HuH-7 (cell line): ENCODE measurements at regions not wholly inside any gene's neighbourhood (a gene's known extent, or its start where the extent isn't known, plus 50 kb on each side); places are given as distances from the start of the nearest gene placed in this dataset.

Experiments
- DNase-seq: peaks from one replicate; pipeline ENCODE4 v3.0.0; 2011; ENCODE audit warnings: low spot score

GRCh38 chr12:19829100-19829853 lies 390.0 kb downstream of the AEBP2 start:
- no peak for DNase-seq

- no peak for DNase-seq
Measured at GRCh38 chr12:19830446-19830845, 391.2 kb downstream of the AEBP2 start.

- no peak for DNase-seq
Measured at GRCh38 chr12:19833775-19834501, 394.6 kb downstream of the AEBP2 start.

- no peak for DNase-seq
Measured at GRCh38 chr12:19834592-19834991, 395.3 kb downstream of the AEBP2 start.

- no peak for DNase-seq
Measured at GRCh38 chr12:19836056-19836455, 396.8 kb downstream of the AEBP2 start.

DNA sequence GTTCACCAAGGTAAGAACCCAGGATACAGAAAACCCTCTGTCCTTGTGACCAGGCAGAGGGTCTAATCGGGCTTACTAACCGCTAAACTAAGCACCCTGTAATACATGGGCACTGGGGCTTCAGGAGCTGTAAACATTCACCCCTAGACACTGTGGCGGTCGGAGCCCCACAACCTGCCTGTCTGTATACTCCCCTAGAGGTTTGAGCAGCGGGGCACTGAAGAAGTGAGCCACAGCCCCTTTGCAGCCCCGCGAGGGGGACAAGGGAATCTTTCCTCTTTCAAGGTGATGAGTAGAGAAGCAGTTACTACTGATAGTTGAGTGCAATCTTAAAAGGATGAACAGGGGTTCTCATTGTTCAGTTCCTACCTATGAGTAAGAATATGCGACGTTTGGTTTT lies 397.2 kb downstream of the AEBP2 start:
- no peak for DNase-seq

GRCh38 chr12:19837543-19837942 lies 398.3 kb downstream of the AEBP2 start:
- no peak for DNase-seq

DNA sequence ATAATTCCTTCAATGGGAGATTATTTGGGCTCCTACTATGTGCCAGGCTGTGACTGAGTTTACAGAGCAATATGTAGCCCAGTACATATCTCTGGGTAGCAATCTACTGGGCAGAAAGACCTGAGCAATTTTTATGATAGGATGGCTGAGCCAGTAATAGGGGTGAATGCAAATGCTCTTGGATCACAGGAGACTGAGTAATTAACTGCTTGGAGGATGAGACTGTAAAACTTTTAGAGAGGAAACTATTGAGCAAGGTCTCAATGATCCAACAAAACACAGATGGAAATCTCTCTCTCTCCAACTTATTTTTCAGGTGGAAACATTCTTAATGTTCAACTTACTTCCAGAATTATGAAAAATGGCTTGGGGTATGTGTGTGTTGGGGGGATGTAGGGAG lies 402.2 kb downstream of the AEBP2 start:
- no peak for DNase-seq

DNA sequence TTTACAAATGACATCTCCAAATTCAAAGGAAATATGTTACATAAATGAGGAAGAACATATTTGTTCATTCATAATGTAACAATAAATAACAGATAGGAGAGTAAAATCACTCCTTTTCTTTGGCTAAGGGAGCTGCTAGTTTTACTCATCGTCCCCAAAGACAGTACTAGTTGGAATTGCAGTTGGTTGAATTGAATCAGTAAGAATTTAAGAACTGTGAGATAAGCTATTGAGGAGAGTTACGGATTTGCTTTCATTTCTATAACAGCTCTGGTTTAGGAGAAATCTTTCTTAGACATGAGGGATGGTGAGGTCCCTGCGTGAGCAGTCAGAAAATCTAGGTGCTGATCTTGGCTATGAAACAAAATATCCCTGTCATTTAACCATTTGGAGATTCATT lies 402.8 kb downstream of the AEBP2 start:
- no peak for DNase-seq

DNA sequence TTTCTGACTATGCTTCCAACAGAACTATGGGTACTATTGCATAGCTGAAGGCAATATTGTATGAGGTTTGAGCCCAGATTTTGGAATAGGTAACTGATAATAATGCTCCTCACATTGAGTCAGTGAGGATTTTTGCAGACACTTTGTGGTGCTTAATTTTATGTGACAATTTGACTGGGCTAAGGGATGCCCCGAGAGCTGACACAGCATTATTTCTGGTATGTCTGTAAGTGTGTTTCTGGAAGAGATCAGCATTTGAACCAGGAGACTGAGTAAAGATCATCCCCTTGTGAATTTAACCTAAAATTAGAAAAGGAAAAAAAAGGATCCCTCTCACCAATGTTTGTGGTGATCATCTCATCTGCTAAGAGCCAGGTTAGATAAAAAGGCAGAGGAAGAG lies 404.9 kb downstream of the AEBP2 start:
- DNase-seq = no peak

GRCh38 chr12:19846574-19846973 lies 407.3 kb downstream of the AEBP2 start:
- DNase-seq = no peak

GRCh38 chr12:19847294-19848059 lies 408.2 kb downstream of the AEBP2 start:
- DNase-seq = no peak

DNA sequence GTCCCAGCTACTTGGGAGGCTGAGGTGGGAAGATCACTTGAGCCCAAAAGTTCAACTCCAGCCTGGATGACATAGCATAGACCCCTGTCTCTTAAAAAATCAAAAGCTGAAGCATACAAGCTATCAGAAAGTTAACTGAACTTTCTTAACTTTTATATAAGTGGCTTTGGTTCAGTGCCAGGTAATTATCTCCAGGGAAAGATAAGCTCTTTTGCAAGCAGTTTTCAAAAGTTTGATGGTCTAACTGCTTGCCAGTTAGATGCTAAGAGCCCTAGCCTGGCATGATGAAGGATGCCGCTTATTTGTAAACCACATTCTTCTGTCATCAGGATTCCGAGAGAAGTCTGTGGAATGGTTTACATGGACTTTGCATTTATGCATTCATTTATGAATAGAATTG lies 409.1 kb downstream of the AEBP2 start:
- no peak for DNase-seq

GRCh38 chr12:19849208-19849607 lies 409.9 kb downstream of the AEBP2 start:
- DNase-seq = no peak

GRCh38 chr12:19850346-19851065 lies 411.2 kb downstream of the AEBP2 start:
- DNase-seq = no peak

GRCh38 chr12:19852100-19852855 lies 413.0 kb downstream of the AEBP2 start:
- DNase-seq = no peak

DNA sequence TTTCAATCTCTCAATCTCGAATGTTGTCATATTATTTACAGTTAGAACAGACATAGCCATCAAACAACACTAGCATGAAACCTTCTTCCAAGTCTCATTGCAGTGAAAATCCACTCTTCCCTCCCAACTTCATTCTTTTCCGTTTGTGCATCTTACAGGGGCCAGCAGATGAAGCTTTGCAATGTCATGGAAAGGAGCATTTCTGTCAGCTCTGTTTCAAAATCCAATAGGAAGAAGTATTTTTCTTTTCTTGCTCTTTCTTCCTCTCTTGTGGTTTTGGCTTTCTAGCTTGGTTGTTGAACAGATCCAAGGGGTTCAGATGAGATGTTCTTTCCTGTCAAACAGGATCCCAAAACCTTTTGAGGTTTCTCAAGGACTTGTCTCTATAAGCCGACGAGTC lies 416.6 kb downstream of the AEBP2 start:
- DNase-seq = no peak

- no peak for DNase-seq
Measured at GRCh38 chr12:19856389-19856788, 417.1 kb downstream of the AEBP2 start.

DNA sequence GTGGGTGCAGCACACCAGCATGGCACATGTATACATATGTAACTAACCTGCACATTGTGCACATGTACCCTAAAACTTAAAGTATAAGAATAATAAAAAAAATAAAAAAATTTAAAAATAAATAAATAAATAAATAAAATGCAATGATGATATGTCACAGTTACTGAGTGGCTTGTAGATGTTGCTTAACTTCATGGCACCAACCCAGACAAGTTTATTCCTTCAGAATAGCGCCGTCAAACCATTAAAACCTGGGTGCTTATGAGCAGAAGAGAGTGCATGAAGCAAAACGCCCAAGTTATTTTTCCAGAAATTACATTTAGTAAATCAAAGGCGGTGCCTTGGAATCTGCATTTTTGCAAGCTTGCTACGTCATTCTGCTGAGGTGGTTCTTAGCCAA lies 417.9 kb downstream of the AEBP2 start:
- no peak for DNase-seq

- no peak for DNase-seq
Measured at GRCh38 chr12:19867151-19867550, 427.9 kb downstream of the AEBP2 start.

DNA sequence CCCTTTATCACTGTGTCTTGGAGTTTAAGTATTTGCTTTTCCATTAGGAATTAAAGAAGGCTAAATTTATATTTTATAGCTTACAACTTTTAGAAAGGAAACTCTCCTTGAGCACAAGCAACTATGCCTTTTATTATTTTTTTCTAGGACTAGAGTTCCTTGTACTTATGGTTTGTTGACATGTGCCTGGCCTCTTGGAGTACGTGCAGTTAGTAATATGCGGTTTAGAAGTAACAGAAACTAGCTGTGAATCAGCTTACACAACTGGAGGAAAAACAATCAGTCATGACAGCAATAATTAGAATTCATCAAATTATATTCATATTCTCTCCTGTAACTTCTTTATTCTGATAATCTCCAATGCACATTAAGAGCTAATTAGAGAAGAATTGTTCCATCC lies 428.7 kb downstream of the AEBP2 start:
- no peak for DNase-seq

DNA sequence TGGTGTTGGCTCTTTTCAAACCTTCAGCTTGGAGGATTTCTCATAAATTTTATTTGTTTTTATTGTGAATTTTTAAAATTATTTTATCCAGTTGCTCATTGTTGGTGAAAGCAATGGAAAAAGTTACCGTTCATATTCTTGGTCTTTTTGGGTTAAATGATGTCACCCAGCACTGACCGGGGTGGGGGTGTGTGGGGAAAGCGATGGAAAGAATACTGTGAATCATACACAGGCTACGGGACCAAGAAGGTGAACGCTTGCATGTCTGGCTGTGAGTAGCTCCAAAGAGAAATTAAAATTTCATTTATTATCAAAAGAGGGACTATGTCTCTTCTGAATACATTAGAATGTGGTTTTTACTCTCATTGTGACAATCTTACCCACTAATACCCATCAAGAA lies 430.1 kb downstream of the AEBP2 start:
- DNase-seq = no peak
